ENCODE measurements at regions not wholly inside any gene's neighbourhood (a gene's known extent, or its start where the extent isn't known, plus 50 kb on each side); places are given as distances from the start of the nearest gene placed in this dataset.
"Not testable (repeated sequence)": the region's sequence is repeated elsewhere in the genome, so short reads cannot be mapped to it uniquely, and the experiment has no call there.

DNA sequence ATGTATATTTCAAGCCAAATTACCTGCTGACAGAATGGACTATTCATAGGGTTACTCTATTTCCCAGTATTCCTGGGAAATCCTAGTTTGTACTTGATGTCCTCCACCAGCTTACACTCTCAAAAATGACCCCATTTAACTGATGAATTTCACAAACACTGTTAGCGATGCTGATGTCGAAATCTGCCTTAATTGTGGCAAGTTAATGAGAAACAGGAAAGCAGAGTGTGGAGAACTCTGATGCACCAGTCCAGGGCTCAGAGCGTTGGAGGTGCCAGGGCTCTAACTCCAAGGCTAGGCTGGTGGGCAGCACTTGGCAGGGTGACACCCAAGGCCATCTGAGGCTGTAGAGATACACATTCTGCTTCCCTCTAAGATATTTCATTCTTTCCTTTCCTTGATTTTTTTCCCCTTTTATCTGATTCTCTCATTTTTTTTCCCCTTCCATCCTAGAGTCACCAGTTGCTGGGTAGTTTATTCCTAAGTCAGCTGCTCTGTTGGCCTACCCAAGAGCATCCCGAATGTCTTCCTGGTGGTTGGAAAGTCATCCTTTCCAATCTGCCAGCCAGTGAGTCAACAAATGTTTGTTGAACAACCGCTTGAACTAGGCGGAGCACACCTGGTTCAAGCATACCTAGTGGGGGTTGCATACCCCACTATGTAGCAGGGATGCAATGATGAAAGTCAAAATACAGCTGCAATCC lies 525.0 kb upstream of the NRP1 start:
- DNase-seq, result no peak

DNA sequence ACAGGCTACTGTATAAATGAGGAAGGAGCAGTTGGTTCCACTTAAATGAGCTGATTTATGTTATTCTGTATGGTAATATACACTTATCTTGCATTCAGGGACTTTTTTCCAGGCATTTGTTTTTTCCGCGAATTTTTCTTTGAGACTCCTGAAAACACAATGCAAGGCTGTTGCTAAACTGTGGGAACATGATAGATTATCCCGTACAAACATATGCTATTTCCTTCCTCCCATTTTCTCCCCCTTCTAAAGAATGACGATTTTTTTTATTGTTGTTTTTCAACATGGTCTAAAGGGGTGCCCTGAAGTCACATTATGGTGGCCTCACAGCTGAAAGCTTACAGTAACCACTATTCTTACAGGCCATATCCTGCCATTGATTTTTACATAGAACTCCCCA lies 523.9 kb upstream of the NRP1 start:
- no peak for DNase-seq

DNA sequence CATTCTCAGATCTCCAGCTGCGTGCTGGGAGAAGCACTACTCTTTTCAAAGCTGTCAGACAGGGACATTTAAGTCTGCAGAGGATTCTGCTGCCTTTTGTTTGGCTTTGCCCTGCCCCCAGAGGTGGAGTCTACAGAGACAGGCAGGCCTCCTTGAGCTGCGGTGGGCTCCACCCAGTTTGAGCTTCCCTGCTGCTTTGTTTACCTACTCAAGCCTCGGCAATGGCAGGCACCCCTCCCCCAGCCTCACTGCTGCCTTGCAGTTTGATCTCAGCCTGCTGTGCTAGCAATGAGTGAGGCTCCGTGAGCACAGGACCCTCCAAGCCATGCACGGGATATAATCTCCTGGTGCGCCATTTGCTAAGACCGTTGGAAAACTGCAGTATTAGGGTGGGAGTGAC lies 518.8 kb upstream of the NRP1 start:
- DNase-seq, result not testable (repeated sequence)

DNA sequence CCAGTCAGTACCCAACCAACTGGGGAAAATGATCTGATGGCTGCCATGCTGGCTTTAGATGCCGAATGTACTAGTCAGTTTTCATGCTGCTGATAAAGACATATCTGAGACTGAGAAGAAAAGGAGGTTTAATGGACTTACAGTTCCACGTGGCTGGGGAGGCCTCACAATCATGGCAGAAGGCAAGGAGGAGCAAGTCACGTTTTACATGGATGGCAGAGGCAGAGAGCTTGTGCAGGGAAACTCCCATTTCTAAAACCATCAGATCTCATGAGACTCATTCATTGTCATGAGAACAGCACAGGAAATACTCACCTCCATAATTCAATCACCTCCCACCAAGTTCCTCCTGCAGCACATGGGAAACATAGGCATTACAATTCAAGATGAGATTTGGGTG lies 508.9 kb upstream of the NRP1 start:
- no peak for DNase-seq

DNA sequence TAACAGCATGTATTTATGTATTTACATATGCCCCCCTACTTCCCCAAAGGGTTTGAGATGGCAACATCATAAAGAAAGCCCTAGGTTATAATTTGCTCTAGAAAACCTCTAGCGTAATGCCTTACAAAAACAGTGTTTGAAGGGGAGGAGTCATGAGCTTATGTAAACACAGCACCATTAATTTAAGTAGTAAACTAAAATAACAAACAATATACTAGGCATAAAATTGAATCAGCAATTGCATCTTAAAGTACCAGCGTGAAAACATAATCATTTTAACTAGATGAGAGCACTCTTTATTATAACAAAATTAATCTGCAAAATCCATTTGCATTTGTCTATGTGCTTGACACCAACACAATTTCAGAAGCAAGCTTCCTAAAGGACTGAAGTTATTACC lies 507.2 kb upstream of the NRP1 start:
- DNase-seq, result no peak

DNA sequence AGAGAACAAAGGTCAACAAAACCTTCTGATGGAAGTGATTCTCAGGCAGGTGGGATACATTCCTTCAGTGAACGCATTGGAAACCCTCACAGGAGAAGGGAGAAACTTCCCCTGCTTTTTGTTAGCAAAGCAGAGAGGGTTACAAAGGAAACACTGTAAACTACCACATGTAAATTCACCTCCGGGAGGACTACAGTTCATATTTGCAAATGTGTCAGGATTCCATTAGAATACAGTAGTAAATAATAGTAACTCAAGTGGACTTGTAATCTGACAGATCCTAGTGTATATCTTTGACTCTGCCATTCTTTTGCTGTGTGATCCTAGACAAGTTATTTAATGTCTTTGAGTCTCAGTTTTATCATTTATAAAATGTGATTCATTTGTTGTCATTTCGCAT lies 504.3 kb upstream of the NRP1 start:
- DNase-seq, result no peak

DNA sequence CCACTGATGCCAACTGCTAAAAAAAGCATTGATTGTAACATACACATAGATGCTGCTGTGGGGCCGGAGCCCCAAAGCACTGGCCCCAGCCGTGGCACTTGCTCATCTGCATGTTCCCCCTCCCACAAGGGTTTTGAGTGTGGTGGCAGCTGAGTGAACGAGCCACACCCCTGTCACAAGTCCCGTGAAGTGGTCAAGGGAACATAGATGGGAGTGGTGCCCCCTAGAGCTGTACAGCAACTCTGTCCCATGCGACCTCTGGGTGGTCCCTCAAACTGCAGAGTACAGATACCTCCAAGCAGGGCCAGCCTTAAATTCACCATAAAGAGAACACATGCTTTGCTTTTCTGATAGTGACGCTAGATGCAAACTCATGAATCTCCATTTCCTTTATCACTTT lies 503.3 kb upstream of the NRP1 start:
- no peak for DNase-seq

DNA sequence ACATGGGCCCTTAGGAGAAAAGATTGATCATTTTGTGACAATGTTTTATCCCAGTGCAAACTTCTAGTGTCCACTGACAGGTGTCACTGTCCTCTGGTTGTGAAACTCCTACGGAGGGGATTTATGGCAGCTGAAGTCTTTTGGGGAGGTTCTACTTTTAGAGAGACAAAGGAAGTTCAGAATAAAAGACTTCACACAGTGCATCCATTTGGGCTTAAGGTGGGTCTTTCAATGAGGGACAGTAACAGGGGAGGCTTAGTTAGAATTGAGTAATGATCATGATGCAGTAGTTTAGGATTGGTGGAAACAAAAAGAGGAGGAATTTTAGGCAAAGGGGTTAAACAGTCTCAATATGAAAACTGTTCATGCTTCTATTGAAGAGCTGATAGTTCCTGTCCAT lies 501.1 kb upstream of the NRP1 start:
- DNase-seq, result no peak

DNA sequence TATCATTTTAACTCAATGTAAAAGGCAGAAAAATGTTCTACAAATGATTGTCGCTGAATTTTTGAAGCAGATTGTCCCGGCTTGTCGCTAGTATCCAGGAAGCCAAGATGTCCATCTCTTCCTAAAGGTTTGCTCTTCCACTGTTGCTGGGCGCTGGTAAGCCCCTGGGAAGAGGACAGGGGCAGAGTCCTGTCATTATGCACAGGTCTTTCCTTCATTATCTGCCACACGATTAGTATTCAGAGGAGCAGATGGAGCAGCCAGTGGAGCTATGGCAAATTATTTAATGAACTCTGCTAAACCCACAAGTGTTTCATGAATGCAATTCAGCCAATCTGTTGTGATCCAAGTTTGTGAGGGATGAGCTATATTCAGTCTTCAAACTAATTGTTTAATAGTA lies 499.1 kb upstream of the NRP1 start:
- no peak for DNase-seq

DNA sequence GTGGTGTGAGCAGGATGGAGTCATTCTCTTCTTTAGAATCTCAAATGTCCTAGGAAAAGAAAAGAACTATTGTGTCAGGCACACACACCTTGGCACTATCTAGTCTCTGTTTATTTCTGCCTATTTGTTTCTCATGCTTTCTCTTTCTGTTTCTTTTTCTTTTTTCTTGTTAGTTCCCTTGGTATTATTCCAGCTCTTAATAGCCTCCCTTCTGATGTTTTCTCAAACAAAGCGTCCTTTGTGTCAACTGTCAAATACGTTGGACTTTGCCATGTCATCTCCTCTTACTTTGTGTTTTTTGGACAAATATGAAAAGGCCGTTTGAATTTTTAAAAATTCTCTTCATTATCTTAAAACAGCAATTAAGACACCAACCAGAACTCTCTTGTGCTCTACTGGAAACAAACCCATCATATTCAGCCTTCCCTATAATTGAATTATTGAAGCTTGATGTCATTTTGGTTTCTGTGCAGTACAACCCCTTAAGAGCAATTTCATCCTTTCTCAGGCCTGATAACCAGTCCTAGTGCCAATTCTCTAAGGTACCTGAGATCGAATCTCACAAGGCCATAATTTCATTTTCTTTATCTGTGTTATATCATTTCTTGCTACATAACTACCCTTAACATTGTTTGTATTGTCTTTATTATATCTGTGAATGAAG lies 497.8 kb upstream of the NRP1 start:
- DNase-seq, result no peak

DNA sequence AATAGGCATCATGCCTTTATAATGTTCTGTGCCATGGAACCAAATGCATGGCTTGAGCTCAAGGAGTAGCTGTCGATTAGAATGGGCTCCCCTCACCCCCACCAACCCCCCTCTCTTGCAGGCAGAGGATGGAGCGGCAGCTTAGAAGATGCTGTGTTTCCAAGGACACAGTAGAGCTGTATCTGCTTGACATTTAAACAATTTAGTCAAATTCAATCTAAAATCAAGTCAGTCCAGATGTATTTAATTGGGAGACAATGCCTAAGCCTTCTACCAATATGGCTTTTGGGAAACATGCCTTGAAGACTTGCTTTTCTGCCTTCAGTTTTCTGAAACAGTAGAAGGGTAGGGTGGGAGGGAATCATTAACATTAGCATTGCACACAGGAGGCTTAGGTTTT lies 497.1 kb upstream of the NRP1 start:
- DNase-seq, result no peak

DNA sequence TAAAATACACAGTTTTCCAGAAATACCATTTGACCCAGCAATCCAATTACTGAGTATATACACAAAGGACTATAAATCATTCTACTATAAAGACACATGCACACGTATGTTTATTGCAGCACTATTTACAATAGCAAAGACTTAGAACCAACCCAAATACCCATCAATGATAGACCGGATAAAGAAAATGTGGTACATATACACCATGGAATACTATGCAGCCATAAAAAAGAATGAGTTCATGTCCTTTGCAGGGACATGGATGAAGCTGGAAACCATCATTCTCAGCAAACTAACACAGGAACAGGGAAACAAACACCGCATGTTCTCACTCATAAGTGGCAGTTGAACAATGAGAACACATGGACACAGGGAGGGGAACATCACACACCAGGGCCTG lies 495.4 kb upstream of the NRP1 start:
- not testable (repeated sequence) for DNase-seq

DNA sequence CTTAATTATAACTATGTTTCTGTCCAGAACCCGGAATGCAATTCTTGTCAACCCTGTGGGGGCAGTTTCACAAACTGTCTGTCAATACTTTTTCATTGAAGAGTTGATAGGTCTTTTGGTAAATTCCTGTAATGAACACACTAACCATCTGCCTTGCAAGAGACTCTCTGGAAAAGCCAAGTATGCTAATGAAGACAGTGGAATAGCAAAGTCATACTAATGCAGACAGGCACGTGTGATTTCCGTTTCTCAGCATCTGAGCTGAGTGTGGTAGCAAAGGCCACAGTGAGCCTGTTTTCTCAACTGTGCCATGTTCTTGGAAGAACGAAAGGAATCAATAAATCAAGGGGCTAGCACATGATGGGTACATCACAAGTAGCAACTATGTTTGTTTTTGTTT lies 494.1 kb upstream of the NRP1 start:
- no peak for DNase-seq

DNA sequence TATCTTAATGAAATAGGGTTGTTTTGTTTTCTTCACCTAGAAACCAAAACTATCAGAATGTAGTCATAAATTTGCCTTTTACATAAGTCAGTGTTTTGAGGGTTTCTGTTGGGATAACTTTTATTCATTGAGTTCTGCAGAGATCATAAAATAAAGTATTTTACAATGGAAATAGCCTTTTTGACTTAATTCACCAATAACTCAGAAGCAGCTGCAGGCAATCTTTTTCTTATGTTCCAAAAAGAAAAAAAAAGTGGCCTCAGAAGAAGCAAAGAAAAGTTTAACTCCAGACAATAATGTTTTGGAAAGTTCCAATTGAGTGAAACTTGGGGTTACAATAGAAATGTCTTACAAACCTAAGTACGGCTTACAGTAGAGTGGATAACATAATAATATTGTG lies 491.7 kb upstream of the NRP1 start:
- no peak for DNase-seq

DNA sequence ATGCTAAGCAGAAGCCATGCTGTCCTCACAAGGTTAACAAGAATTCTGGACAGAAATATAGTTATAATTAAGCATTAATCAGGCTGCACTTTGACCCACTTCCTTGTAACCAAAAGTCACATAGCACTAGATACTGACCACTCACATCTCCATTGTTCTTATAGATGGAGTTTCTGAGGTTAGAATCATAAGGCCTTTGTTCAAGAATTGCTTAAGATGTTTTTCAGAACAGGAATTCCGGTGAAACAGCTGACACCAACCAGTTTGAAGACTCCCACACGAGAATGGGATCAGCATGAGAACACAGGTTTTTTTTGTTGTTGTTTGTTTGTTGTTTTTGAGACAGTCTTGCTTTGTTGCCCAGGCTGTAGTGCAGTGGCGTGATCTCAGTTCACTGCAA lies 488.3 kb upstream of the NRP1 start:
- no peak for DNase-seq

DNA sequence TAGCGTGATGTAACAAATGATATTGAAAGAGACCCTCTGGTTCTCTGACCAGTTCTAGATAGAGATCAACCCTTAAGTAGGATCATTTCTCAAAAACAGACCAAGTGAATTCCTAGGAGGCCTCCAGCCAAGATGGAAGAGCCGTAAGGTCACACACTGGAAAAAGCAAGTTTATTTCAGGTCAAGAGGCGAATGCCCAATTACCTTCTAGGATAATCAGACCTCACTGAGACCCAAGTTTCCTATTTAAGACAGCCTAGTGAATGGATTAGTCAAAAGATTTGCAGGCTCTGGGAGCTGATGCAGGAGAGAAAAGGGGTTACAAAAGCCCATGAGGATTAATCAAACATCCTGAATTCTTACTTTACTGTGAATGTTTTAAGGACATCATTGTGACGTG lies 486.1 kb upstream of the NRP1 start:
- DNase-seq, result no peak

DNA sequence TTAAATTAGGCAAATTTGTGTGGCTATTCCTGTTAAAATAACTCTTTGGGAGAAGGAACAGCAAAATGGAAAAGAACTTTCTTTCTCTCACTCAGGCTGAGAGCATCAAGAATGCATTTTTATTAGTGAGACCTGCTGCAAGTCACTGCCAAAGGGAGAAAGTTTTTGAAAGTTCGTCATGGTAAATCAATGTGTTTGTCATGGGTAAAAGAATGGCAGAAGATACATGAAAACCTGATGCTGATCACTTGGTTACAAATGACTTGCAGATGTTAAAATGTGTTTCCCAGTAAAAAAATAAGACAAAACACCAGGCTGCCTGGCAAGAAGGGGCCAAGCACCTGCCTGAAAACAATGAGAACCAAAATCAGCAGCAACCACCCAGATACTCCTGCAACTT lies 484.7 kb upstream of the NRP1 start:
- DNase-seq, result no peak

DNA sequence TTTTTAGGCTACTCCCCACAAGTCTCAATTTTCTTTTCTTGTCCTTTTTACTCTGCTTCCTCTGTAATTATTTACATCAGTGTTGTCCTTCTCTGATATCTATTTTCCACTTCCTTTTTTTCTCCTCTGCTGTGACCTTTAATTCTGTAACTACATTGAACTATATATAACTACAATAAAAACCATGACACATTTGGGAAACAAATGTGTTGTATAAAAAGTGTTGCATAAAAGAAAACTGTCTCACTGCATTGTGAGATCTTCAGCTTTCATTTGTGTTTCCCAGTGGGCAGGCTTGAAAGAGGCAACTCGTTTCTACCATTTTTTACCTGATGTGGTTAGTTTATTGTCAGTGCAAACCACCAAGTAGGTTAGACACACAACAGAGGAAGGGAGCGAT lies 483.9 kb upstream of the NRP1 start:
- DNase-seq, result no peak

DNA sequence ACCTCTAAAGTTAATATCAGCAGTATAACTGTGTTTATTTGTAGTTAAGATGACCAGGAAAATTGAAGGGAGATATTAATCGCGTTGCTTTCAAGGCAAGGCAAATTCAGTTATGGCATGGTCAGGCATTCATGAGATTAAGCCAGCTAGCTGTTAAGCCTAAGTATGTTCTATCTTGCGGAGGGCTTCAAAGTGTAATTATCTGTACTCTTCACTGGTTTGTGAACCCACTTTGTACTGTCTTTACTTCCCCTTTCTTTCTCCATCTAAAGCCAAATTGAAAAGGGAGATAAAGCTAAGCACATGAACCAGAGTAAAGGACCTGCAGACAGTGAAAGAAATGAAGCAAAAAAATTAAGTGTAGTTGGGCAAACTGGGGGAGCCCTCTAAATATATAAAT lies 483.1 kb upstream of the NRP1 start:
- DNase-seq, result no peak

DNA sequence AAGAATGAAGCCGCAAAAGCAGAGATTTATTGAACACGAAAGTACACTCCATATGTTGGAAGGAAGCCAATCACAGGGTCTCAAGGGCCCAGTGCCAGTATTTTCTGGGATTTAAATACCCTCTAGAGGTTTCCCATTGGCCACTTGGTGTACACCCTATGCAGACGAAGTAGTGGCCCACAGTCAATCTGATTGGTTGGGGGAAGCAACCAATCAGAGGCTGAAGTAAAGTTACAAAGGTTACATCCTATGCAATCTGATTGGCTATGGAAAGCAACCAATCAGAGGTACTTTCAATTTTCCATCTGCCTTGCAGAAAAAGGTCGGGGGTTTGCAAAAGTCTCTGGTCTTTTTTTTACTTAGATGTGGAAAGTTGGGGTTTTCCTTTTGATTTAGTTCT lies 481.3 kb upstream of the NRP1 start:
- DNase-seq, result no peak

DNA sequence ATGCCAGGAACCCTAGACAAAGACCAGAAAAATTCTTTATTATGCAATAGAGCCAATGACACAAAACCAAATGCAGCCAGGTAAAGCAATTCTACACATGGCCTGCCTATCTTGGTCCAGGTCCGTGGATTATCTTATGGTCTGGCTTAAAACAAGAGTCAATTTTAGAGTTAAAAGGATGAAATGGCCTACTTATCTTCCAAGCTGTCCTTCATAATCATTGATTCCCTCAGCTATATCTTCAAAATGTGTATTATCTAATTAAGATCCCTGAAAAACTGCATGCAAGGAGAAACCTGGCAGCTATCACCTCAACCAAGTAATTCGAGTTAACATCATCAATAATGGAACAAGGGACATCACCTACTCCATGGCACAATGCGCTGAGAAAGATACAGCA lies 479.4 kb upstream of the NRP1 start:
- DNase-seq, result no peak

DNA sequence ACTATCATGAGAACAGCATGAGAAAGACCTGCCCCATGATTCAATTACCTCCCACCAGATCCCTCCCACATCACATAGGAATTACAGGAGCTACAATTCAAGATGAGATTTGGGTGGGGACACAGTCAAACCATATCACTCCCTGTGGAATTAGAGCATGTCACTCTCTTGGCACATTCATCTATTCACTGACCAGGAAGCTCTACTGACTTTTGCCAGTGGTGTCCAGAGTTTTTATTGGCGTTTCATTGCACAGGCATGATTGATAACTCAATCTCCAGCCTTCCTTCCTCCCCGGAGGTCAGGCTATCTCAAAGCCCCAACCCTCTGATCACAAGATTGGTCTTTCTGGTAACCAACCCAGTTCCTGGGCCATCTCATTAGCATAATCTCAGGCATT lies 478.9 kb upstream of the NRP1 start:
- DNase-seq, result no peak

DNA sequence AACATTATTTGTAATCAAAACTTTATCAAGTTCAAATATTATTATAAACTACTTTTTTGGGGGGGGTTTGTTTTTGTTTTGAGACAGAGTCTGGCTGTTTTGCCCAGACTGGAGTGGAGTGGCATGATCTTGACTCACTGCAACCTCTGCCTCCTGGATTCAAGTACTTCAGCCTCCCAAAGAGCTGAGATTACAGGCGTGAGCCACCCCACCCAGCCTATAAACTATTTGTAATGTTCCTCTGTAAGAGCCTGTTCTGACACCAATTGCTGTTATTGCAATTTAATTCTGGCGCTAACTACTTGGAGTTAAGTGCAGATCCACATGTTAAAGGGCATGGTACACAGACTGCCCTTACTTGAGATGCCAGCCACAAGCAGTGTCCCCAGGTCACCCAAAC lies 478.1 kb upstream of the NRP1 start:
- no peak for DNase-seq

DNA sequence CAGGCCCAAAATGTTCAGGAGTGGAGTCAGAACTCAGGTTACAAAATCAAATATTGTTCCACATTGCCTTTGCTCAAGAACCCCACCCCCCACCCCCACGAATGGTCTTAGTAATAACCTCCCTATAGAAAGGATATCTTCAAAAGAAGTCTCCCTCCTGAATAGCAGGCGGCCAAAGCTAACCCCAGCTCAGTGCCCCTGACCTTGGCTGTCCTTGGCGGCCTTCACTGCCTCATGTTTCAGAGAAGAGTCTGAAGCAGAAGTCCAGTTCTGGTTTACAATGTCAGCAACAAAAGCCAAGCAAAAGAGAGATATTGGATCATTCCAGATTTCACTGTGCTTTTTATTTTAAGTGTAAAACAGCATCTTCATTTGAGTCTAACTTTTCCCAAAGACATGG lies 476.5 kb upstream of the NRP1 start:
- no peak for DNase-seq

DNA sequence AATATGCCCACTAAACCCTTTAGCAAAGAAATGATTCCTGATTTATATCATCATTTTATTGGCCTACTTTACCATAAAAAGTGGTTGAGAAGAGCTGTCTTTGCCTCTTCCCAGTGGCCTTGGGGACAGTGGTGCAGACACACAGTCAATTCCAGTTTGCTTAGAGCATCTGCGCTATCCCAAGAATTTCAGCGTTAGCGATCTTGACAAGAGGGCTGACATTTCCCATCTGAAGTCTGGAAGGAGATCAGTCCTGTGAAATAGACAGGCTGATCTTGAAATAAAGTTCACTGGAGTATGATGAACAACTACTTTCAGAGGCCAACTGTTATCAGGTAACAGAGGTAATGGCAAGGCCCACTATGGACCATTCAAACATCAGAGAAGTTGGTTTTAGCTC lies 475.3 kb upstream of the NRP1 start:
- DNase-seq, result no peak

All from central memory CD4-positive, alpha-beta T cell (primary cell).